ENCODE measurements at regions not wholly inside any gene's neighbourhood (a gene's known extent, or its start where the extent isn't known, plus 50 kb on each side); places are given as distances from the start of the nearest gene placed in this dataset.

DNA sequence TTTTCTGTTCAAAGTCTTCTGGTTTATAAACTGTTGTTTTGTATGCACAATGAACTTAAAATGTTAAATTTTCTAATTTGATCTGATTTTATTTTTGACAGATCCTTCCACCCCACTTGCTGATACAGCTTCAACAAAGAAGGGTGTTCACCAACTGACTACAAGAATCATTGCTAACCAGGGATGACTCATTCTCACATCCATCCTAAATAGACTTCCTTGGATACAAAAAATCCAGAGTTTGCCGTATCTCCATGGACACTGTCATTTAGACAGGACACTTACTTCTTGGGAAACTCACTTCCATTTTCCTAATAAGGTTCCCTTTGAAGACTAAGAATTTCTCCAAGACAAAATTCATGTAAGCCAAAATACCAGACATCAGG lies 111.6 kb upstream of the NWD2 start:
- FAIRE-seq = no peak
- H3K79me2 ChIP-seq (ENCODE audit: insufficient read depth, low read length) = no peaks in the 10 kb centered on the region
- TF ChIP-seq EZH2 (IDR thresholded peaks at IDR 0.05; ENCODE audit: insufficient read depth, low read length) (no peak), CTCF (IDR thresholded peaks at IDR 0.05; ENCODE audit: insufficient read depth, low read depth, low read length) (no peak)
- peaks cover 4% of the 10 kb centered on the region for H3K9me3 ChIP-seq (ENCODE audit: insufficient read depth, low read depth, low read length)
- Mint-ChIP-seq H3K27me3 (ENCODE audit: low read depth, unreplicated experiment) (no peaks in the 10 kb centered on the region), H3K4me3 (ENCODE audit: unreplicated experiment) (no peak overlapping the region), H3K36me3 (ENCODE audit: low read depth, unreplicated experiment) (no peaks in the 10 kb centered on the region), H3K9me3 (ENCODE audit: unreplicated experiment) (no peaks in the 10 kb centered on the region), H3K27ac (ENCODE audit: unreplicated experiment) (no peak overlapping the region), H3K4me1 (ENCODE audit: low read depth, unreplicated experiment) (peaks cover 2% of the 10 kb centered on the region)
- no peaks in the 10 kb centered on the region for H3K4me1 ChIP-seq (ENCODE audit: insufficient read depth, low read length)
- no peak overlapping the region for H2AFZ ChIP-seq (ENCODE audit: low read depth, low read length)
- no peaks in the 10 kb centered on the region for H3K27me3 ChIP-seq (ENCODE audit: insufficient read depth, low read length)
- no peak overlapping the region for H3K9ac ChIP-seq (ENCODE audit: low read length)
- H3K4me2 ChIP-seq (ENCODE audit: low read length) = no peak overlapping the region
- no peak overlapping the region for H3K4me3 ChIP-seq (ENCODE audit: insufficient read depth, low read depth, low read length)
- no peak for DNase-seq (ENCODE audit: low read depth)
- H4K20me1 ChIP-seq (ENCODE audit: insufficient read depth, low read length) = no peaks in the 10 kb centered on the region
- no peaks in the 10 kb centered on the region for H3K36me3 ChIP-seq (ENCODE audit: insufficient read depth, low read length)
- no peak overlapping the region for H3K27ac ChIP-seq (ENCODE audit: low read depth, low read length)

- H3K27me3 Mint-ChIP-seq (ENCODE audit: low read depth, unreplicated experiment) = no peaks in the 10 kb centered on the region
- peaks cover 6% of the 10 kb centered on the region for H3K4me1 Mint-ChIP-seq (ENCODE audit: low read depth, unreplicated experiment)
- H3K27ac Mint-ChIP-seq (ENCODE audit: unreplicated experiment) = no peak overlapping the region
- H3K9me3 Mint-ChIP-seq (ENCODE audit: unreplicated experiment) = peaks cover 4% of the 10 kb centered on the region
- H4K20me1 ChIP-seq (ENCODE audit: insufficient read depth, low read length) = no peaks in the 10 kb centered on the region
- H3K36me3 Mint-ChIP-seq (ENCODE audit: low read depth, unreplicated experiment) = no peaks in the 10 kb centered on the region
- no peaks in the 10 kb centered on the region for H3K4me1 ChIP-seq (ENCODE audit: insufficient read depth, low read length)
- TF ChIP-seq EZH2 (IDR thresholded peaks at IDR 0.05; ENCODE audit: insufficient read depth, low read length) (no peak), CTCF (IDR thresholded peaks at IDR 0.05; ENCODE audit: insufficient read depth, low read depth, low read length) (no peak)
- H3K27me3 ChIP-seq (ENCODE audit: insufficient read depth, low read length) = no peaks in the 10 kb centered on the region
- no peak overlapping the region for H3K4me3 Mint-ChIP-seq (ENCODE audit: unreplicated experiment)
- H3K36me3 ChIP-seq (ENCODE audit: insufficient read depth, low read length) = no peaks in the 10 kb centered on the region
- DNase-seq (ENCODE audit: low read depth) (no peak), FAIRE-seq (no peak)
- H3K79me2 ChIP-seq (ENCODE audit: insufficient read depth, low read length) = no peaks in the 10 kb centered on the region
- H3K9me3 ChIP-seq (ENCODE audit: insufficient read depth, low read depth, low read length) = no peaks in the 10 kb centered on the region
- H3K27ac ChIP-seq (ENCODE audit: low read depth, low read length) = no peak overlapping the region
- H3K4me2 ChIP-seq (ENCODE audit: low read length) = no peak overlapping the region
- no peak overlapping the region for H3K9ac ChIP-seq (ENCODE audit: low read length)
- no peak overlapping the region for H2AFZ ChIP-seq (ENCODE audit: low read depth, low read length)
- H3K4me3 ChIP-seq (ENCODE audit: insufficient read depth, low read depth, low read length) = no peak overlapping the region
Observed at GRCh38 chr4:37138019-37138653, 106.4 kb upstream of the NWD2 start.

DNA sequence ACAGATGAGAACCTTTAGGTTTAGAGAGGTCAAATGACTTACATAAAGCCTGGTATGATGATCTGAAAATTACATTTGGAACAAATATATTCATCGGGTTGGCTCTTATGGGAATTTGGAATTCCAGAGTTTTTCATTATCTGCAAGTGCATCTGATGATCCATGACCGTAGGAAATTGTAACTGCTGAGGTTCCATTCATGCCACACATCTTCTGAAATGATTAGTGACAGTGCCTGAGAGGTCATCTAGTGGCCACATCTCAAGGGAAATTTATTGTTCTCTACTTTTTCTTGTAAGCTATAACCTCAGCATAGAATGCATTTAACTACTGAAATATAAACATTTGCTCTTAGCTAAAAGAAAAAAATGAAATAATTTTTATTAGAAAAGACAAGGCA lies 105.8 kb upstream of the NWD2 start:
- Histone ChIP-seq H3K4me3 (ENCODE audit: insufficient read depth, low read depth, low read length) (no peak overlapping the region), H3K4me1 (ENCODE audit: insufficient read depth, low read length) (no peaks in the 10 kb centered on the region), H3K27me3 (ENCODE audit: insufficient read depth, low read length) (no peaks in the 10 kb centered on the region), H3K4me2 (ENCODE audit: low read length) (no peak overlapping the region), H3K36me3 (ENCODE audit: insufficient read depth, low read length) (no peaks in the 10 kb centered on the region), H3K27ac (ENCODE audit: low read depth, low read length) (no peak overlapping the region), H2AFZ (ENCODE audit: low read depth, low read length) (no peak overlapping the region), H3K79me2 (ENCODE audit: insufficient read depth, low read length) (no peaks in the 10 kb centered on the region), H3K9me3 (ENCODE audit: insufficient read depth, low read depth, low read length) (no peaks in the 10 kb centered on the region), H4K20me1 (ENCODE audit: insufficient read depth, low read length) (no peaks in the 10 kb centered on the region), H3K9ac (ENCODE audit: low read length) (no peak overlapping the region)
- H3K4me3 Mint-ChIP-seq (ENCODE audit: unreplicated experiment) = no peak overlapping the region
- H3K9me3 Mint-ChIP-seq (ENCODE audit: unreplicated experiment) = peaks cover 7% of the 10 kb centered on the region
- DNase-seq (ENCODE audit: low read depth) (no peak), FAIRE-seq (no peak)
- no peaks in the 10 kb centered on the region for H3K36me3 Mint-ChIP-seq (ENCODE audit: low read depth, unreplicated experiment)
- no peaks in the 10 kb centered on the region for H3K27me3 Mint-ChIP-seq (ENCODE audit: low read depth, unreplicated experiment)
- H3K27ac Mint-ChIP-seq (ENCODE audit: unreplicated experiment) = no peak overlapping the region
- peaks cover 4% of the 10 kb centered on the region for H3K4me1 Mint-ChIP-seq (ENCODE audit: low read depth, unreplicated experiment)
- no peak for TF ChIP-seq CTCF (IDR thresholded peaks at IDR 0.05; ENCODE audit: insufficient read depth, low read depth, low read length)
- TF ChIP-seq EZH2 (IDR thresholded peaks at IDR 0.05; ENCODE audit: insufficient read depth, low read length) = no peak
